ENCODE measurements at regions not wholly inside any gene's neighbourhood (a gene's known extent, or its start where the extent isn't known, plus 50 kb on each side); places are given as distances from the start of the nearest gene placed in this dataset.
A peak's percentile ranks its signal among the peaks of the same experiment; 100 is the strongest.

DNA sequence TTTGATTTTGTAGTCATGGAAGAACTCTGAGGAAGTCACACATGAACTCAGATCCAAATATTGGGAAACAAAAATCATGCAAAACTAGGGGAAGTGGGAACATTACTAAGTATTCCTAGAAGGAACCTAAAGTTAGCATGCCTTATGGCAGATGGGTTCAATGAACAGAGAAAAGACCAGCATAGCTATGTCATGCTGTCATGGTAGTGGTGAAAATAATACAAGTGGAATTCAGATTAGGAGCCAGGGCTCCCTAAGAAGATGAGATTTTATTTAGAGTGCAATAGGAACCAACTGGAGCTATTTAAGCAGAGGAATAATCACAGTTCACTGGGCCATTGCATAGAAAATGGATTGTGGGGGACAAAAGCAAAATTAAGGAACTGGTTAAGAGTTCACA is 134.0 kb downstream of the DIO2 start:
- no peak overlapping the region for H3K4me3 ChIP-seq (ENCODE audit: control insufficient read depth, low read depth, low read length)
- peak; percentile 17 for DNase-seq (ENCODE audit: low read depth)
- TF ChIP-seq, protein P1, sequence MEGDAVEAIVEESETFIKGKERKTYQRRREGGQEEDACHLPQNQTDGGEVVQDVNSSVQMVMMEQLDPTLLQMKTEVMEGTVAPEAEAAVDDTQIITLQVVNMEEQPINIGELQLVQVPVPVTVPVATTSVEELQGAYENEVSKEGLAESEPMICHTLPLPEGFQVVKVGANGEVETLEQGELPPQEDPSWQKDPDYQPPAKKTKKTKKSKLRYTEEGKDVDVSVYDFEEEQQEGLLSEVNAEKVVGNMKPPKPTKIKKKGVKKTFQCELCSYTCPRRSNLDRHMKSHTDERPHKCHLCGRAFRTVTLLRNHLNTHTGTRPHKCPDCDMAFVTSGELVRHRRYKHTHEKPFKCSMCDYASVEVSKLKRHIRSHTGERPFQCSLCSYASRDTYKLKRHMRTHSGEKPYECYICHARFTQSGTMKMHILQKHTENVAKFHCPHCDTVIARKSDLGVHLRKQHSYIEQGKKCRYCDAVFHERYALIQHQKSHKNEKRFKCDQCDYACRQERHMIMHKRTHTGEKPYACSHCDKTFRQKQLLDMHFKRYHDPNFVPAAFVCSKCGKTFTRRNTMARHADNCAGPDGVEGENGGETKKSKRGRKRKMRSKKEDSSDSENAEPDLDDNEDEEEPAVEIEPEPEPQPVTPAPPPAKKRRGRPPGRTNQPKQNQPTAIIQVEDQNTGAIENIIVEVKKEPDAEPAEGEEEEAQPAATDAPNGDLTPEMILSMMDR (IDR thresholded peaks at IDR 0.05; ENCODE audit: control insufficient read depth, insufficient read depth, low read depth, low read length, missing control alignments), result no peak

DNA sequence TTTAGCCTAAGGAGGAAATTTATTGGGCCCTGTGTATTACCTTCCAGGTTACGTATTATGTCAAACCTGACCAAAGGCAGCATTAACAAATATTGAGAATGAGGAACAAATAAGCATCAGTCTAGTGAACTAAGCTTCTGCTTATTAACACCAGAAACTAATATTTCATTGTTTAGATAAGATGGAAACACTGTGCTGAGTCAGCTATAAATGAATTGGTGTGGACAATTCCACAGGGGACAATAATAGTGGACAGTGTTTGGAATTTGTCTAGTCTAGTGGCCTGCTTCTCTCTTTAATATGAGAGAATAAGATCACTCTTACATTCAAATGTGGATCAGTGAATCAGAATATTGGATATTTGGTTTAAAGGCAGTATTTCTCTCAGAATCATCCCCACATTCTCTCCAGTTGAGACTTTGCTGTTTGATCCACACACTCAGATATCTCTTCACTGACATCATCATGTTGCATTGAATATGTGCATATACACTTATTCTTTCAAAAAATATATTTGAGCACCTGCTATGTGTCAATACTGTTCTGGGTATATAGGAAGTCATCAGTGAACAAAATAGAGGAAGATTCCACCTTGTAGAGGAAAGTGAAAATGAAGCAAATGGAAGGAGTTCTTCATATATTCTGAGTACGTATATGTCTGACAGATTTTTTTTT is 136.3 kb downstream of the DIO2 start:
- no peak overlapping the region for H3K4me3 ChIP-seq (ENCODE audit: control insufficient read depth, low read depth, low read length)
- TF ChIP-seq, protein P1 (IDR thresholded peaks at IDR 0.05; ENCODE audit: control insufficient read depth, insufficient read depth, low read depth, low read length, missing control alignments), result no peak

DNA sequence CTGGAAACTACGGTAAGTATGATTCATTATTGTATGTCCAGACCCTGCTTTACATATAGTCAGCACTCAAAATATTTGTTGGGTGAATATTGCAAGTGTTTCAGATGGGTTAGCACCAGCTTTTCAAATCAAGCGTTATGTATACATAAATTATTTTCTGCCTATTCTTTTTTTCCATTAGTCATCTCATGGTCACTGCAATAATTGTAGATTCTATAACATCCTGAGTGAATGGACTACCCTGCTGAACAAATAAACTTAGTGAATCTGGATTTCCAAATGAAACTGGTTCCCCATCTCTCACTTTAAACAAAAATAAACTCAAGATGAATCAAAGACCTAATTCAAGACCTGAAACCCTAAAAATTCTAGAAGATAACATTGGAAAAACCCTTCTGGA is 152.3 kb downstream of the DIO2 start:
- no peak for DNase-seq (ENCODE audit: low read depth)
- TF ChIP-seq, protein P1 (IDR thresholded peaks at IDR 0.05; ENCODE audit: control insufficient read depth, insufficient read depth, low read depth, low read length, missing control alignments), result no peak
- no peak overlapping the region for H3K4me3 ChIP-seq (ENCODE audit: control insufficient read depth, low read depth, low read length)

More for the DNA sequence above, 136.3 kb downstream of the DIO2 start:
- DNase-seq (ENCODE audit: low read depth), result no peak

DNA sequence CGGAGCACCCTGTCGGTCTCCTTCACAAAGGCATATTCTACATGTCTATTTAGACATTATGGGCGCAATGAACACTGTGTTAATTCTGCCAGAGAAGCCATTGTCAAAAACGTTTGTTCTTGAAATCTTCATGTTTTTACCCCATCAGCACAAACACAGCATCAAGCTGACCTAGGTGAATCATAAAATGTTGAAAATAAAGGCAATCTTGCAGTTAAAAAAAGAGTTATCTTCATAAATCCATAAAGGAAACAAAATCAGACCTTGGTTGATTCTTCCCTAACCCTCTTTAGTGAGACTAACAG is 154.9 kb downstream of the DIO2 start:
- no peak for DNase-seq (ENCODE audit: low read depth)
- TF ChIP-seq, protein P1 (IDR thresholded peaks at IDR 0.05; ENCODE audit: control insufficient read depth, insufficient read depth, low read depth, low read length, missing control alignments), result no peak
- H3K4me3 ChIP-seq (ENCODE audit: control insufficient read depth, low read depth, low read length), result no peak overlapping the region

DNA sequence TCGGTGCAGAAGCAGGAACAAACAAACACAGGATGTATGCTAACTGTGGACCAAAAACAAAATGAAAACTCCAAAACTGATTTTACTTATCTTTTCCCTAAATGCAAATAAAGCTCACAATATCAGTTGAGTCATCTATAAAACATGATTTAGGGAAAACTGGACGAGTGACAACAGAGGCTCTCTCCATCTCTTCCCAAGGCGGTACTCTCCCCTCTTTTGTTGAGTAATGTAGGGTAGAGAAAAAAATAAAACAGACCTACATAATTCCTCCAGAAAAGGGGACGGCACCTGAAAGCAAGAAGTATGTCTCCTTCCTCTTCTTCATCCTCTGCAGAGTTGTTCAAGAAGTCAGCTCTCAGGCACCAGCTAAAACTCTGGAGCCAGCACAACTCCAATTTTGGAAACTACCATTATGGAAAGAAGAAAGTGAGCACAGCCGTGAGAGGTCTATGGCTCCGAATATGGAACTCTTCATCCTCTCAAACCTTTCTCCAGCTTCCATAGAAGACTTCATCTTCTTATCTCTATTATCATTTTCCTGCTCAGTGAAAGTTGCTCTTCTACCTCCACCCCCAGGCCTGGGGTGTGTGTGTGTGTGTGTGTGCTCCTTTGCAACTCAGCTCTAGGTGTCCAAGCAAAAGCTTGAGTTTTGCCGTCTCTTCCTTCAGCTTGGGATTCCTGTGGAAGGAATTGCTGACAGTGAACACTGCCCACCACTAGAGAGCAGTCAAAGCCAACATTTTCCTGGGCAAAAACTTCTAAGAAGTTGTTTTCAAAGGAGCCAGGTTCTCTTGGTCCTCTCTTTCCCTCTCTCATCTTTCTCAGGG is 155.4 kb downstream of the DIO2 start:
- no peak overlapping the region for H3K4me3 ChIP-seq (ENCODE audit: control insufficient read depth, low read depth, low read length)
- TF ChIP-seq, protein P1 (IDR thresholded peaks at IDR 0.05; ENCODE audit: control insufficient read depth, insufficient read depth, low read depth, low read length, missing control alignments), result peak; percentile 83
- DNase-seq (ENCODE audit: low read depth), result no peak

DNA sequence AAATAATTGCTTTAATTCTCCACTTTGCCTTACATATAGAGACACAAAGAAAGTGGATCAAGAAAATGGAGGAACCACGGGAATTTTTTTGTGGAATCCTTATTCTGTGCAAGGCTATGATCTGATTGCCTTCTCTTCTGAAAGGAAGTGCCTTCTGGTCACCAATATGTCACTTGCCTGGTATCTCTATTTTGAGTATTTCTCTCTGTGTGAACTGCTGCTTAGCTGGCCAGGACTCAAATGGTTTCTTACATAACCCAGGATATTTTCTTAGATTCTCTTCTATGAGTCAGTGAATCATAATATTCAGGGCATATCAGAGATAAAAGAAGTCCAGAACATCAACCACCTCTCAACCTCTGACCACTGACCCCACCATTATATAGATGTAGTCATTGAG is 156.1 kb downstream of the DIO2 start:
- TF ChIP-seq, protein P1 (IDR thresholded peaks at IDR 0.05; ENCODE audit: control insufficient read depth, insufficient read depth, low read depth, low read length, missing control alignments), result no peak
- DNase-seq (ENCODE audit: low read depth), result no peak
- no peak overlapping the region for H3K4me3 ChIP-seq (ENCODE audit: control insufficient read depth, low read depth, low read length)

Measured in AG09309 (cell line).